CD4-positive, CD25-positive, alpha-beta regulatory T cell (primary cell): ENCODE measurements at regions not wholly inside any gene's neighbourhood (a gene's known extent, or its start where the extent isn't known, plus 50 kb on each side); places are given as distances from the start of the nearest gene placed in this dataset.
"Not testable (repeated sequence)": the region's sequence is repeated elsewhere in the genome, so short reads cannot be mapped to it uniquely, and the experiment has no call there.

Experiments
- ATAC-seq, 2 donors: fragments of 150-1000 bp; cut with Tn5 transposase; one replicate each; pipeline ENCODE4 v1.10.0; 2021; ENCODE audit warnings: low read depth in 2 of 2, moderate number of reproducible peaks in 2 of 2, moderate library complexity in 1 of 2
- DNase-seq, 3 donors: peaks; one replicate each; pipeline versions ENCODE4 v3.0.0 to v3.0.0-alpha.2; 2012 to 2022; ENCODE audit warnings: mixed read lengths in 1 of 3
- H3K27ac ChIP-seq: one replicate; pipeline ENCODE4 v1.7.0; 2013; ENCODE audit warnings: mild to moderate bottlenecking, low read length; ENCODE audit not compliant: insufficient read depth, poor library complexity, severe bottlenecking
- H3K27me3 ChIP-seq: one replicate; pipeline ENCODE4 v1.7.0; 2013; ENCODE audit warnings: low read length; ENCODE audit not compliant: control insufficient read depth, insufficient read depth
- H3K36me3 ChIP-seq: one replicate; pipeline ENCODE4 v1.7.0; 2013; ENCODE audit warnings: mild to moderate bottlenecking, low read length, moderate library complexity; ENCODE audit not compliant: control insufficient read depth, insufficient read depth
- H3K4me1 ChIP-seq: 2 replicates; pipeline ENCODE4 v1.7.0; 2013; ENCODE audit warnings: mild to moderate bottlenecking, low read length; ENCODE audit not compliant: insufficient read depth, control insufficient read depth, poor library complexity, severe bottlenecking
- H3K4me3 ChIP-seq: one replicate; pipeline ENCODE4 v1.7.0; 2013; ENCODE audit warnings: low read depth, mild to moderate bottlenecking, low read length, moderate library complexity
- H3K9me3 ChIP-seq, 2 experiments: 1 replicate in 1 of 2; 2 replicates in 1 of 2; pipeline ENCODE4 v1.7.0; 2013; ENCODE audit warnings: low read length in 2 of 2, mild to moderate bottlenecking in 1 of 2, moderate library complexity in 1 of 2; ENCODE audit not compliant: control insufficient read depth in 2 of 2
- H3K27ac Mint-ChIP-seq, 3 donors: one replicate each; pipeline ENCODE4 v1.8.0; 2020 to 2022; ENCODE audit warnings: mild to moderate bottlenecking in 3 of 3, mixed read lengths in 3 of 3, moderate library complexity in 2 of 3
- H3K27me3 Mint-ChIP-seq: one replicate; pipeline ENCODE4 v1.8.0; 2022; ENCODE audit warnings: mild to moderate bottlenecking, mixed read lengths
- H3K36me3 Mint-ChIP-seq: one replicate; pipeline ENCODE4 v1.8.0; 2020; ENCODE audit warnings: mixed read lengths
- H3K4me1 Mint-ChIP-seq, 4 donors: one replicate each; pipeline ENCODE4 v1.8.0; 2020 to 2022; ENCODE audit warnings: mixed read lengths in 4 of 4, mild to moderate bottlenecking in 1 of 4
- H3K4me3 Mint-ChIP-seq, 4 donors: one replicate each; pipeline ENCODE4 v1.8.0; 2020 to 2022; ENCODE audit warnings: mild to moderate bottlenecking in 4 of 4, mixed read lengths in 4 of 4, moderate library complexity in 3 of 4
- H3K9me3 Mint-ChIP-seq, 7 donors: one replicate each; pipeline ENCODE4 v1.8.0; 2020 to 2022; ENCODE audit warnings: mixed read lengths in 7 of 7, mild to moderate bottlenecking in 3 of 7, moderate library complexity in 2 of 7

DNA sequence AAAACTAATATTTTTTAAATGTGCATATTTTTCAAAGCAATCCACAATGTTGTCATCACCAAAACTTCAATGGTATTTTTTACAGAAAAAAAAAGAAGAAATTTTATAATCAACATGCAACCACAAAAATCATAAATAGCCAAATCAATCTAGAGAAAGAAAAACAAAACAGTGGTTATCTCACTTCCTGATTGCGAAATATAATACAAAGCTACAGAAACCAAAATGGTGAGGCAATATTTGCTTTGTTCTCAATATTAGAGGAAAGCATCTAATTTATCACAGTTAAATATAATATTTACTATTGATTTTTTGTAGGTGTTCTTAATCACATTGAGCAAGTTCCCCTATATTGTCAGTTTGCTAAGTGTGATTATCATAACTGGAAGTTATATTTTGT, 720.7 kb upstream of the ADGRB3 start:
- Mint-ChIP-seq H3K27me3 (no peaks in the 10 kb centered on the region), H3K9me3 (peaks cover 5 to 24% (median 6%) of the 10 kb centered on the region in 7 donors), H3K4me3 (no peak overlapping the region), H3K27ac (no peak overlapping the region), H3K36me3 (no peaks in the 10 kb centered on the region), H3K4me1 (no peaks in the 10 kb centered on the region)
- Histone ChIP-seq H3K36me3 (no peaks in the 10 kb centered on the region), H3K9me3 (no peaks in the 10 kb centered on the region), H3K27ac (no peak overlapping the region), H3K4me3 (no peak overlapping the region), H3K27me3 (no peaks in the 10 kb centered on the region), H3K4me1 (no peaks in the 10 kb centered on the region)
- DNase-seq (no peak), ATAC-seq (no peak)

DNA sequence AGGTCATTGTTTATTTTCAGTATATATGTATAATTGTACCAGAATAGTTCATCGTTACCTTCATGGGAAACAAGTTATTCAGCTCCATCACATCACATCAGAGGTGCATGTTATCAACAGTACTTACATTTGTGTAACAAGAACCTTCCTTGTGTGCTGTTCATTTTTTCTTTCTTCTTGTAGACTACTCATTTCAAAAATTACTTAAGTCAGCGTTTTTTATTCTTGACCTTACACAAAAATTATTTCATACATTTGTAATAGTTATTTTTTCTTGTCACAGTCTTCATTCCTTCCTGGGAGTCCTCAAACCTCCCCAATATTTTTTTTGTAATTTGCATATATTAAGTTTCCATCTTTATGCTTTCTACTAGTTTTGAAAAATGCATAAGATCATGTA, 725.7 kb upstream of the ADGRB3 start:
- DNase-seq (no peak), ATAC-seq (no peak)
- no peak overlapping the region for H3K4me3 ChIP-seq
- no peaks in the 10 kb centered on the region for H3K36me3 ChIP-seq
- Mint-ChIP-seq H3K36me3 (no peaks in the 10 kb centered on the region), H3K4me1 (no peaks in the 10 kb centered on the region), H3K27ac (no peak overlapping the region), H3K27me3 (no peaks in the 10 kb centered on the region), H3K4me3 (no peak overlapping the region), H3K9me3 (peaks cover 3 to 23% (median 10%) of the 10 kb centered on the region in 7 donors)
- no peaks in the 10 kb centered on the region for H3K4me1 ChIP-seq
- no peak overlapping the region for H3K27ac ChIP-seq
- H3K27me3 ChIP-seq, result no peaks in the 10 kb centered on the region
- H3K9me3 ChIP-seq, result no peaks in the 10 kb centered on the region

DNA sequence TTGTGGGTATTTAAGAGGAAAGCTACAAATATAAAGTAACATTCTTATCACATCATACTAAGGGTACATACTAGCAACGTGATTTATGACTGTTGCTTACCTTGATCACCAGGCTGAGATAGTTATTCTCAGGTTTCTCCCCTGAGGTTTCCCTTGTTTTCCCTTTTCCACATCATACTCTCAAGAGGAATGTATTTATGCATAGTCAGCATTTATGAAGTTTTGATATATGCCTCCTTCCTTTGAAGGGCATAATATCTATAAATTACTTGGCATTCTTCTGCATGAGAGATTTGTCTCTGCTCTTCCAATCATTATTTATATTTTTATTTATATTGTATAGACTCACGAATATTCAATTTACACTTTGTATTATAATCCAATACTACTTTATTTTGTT, 726.7 kb upstream of the ADGRB3 start:
- no peak for DNase-seq
- no peak for ATAC-seq
- Mint-ChIP-seq H3K27me3 (no peaks in the 10 kb centered on the region), H3K36me3 (no peaks in the 10 kb centered on the region), H3K27ac (no peak overlapping the region), H3K4me3 (no peak overlapping the region), H3K9me3 (peaks cover 0 to 25% (median 8%) of the 10 kb centered on the region in 7 donors), H3K4me1 (no peaks in the 10 kb centered on the region)
- no peaks in the 10 kb centered on the region for H3K27me3 ChIP-seq
- no peaks in the 10 kb centered on the region for H3K9me3 ChIP-seq
- H3K4me1 ChIP-seq, result no peaks in the 10 kb centered on the region
- no peak overlapping the region for H3K4me3 ChIP-seq
- no peak overlapping the region for H3K27ac ChIP-seq
- no peaks in the 10 kb centered on the region for H3K36me3 ChIP-seq

DNA sequence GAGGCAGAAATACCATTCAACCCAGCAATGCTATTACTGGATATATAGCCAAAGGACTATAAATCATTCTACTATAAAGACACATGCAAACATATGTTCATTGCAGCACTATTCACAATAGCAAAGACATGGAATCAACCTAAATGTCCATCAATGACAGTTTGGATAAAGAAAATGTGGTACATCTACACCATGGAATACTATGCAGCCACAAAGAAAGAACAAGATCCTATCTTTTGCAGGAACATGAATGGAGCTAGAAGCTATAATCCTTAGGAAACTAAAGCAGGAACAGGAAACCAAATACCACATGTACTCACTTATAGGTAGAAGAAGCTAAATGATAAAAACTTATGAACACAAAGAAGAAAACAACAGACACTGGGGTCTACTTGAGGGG, 730.3 kb upstream of the ADGRB3 start:
- not testable (repeated sequence) for H3K4me1 Mint-ChIP-seq, H3K27ac ChIP-seq, H3K27ac Mint-ChIP-seq, H3K9me3 ChIP-seq, ATAC-seq, H3K4me3 Mint-ChIP-seq, H3K4me3 ChIP-seq, H3K36me3 Mint-ChIP-seq, H3K27me3 ChIP-seq, H3K4me1 ChIP-seq, H3K36me3 ChIP-seq, DNase-seq, H3K27me3 Mint-ChIP-seq
- peaks cover 0 to 29% (median 7%) of the 10 kb centered on the region in 7 donors for H3K9me3 Mint-ChIP-seq

DNA sequence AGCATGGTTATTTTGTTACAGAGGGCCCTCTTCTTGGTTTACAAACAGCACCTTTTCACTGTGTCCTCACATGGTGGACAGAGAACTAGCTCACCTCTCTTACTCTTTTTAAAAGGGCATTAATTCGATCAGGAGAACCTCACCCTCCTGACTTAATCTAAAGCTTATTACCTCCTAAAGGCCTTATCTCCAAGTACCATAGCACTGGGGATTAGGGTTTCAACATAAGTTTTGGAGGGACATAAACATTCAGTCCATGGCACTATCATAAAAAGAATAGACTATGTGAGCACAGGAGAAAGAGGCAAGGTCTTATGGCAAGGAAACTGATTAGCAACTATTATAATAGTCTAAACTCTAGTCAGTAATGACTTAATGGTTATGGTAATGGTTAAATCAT, 736.2 kb upstream of the ADGRB3 start:
- Histone ChIP-seq H3K4me1 (no peaks in the 10 kb centered on the region), H3K27me3 (no peaks in the 10 kb centered on the region), H3K4me3 (no peak overlapping the region), H3K27ac (no peak overlapping the region), H3K9me3 (no peaks in the 10 kb centered on the region), H3K36me3 (no peaks in the 10 kb centered on the region)
- no peaks in the 10 kb centered on the region for H3K4me1 Mint-ChIP-seq
- H3K9me3 Mint-ChIP-seq, result peaks cover 3 to 34% (median 7%) of the 10 kb centered on the region in 7 donors
- no peak overlapping the region for H3K27ac Mint-ChIP-seq
- ATAC-seq (no peak), DNase-seq (no peak)
- no peaks in the 10 kb centered on the region for H3K27me3 Mint-ChIP-seq
- no peak overlapping the region for H3K4me3 Mint-ChIP-seq
- no peaks in the 10 kb centered on the region for H3K36me3 Mint-ChIP-seq

DNA sequence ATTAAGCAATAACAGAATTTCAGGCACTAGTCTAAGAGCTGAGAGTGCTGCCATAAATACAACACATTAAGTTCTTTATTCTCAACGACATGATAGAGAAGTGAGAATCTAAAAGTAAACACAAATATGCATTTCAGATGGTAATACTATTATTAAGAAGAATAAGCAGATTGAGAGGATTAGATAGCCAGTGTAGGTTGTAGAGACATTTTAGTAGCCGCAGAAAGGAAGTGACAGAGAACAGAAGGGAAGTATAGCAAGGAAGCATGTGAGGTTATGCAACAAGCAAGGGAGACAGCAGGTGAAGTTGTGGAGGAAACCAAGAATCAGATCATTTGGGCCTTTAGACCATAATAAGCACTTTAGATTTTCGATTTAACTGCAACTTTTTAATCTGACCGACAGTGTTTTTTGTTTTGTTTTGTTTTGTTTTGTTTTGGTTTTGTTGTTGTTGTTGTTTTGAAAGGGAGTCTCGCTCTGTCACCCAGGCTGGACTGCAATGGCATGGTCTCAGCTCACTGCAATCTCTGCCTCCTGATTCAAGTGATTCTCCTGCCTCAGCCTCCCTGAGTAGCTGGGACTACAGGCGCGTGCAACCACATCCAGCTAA, 737.0 kb upstream of the ADGRB3 start:
- ATAC-seq, result no peak
- Histone ChIP-seq H3K27ac (no peak overlapping the region), H3K36me3 (no peaks in the 10 kb centered on the region), H3K27me3 (no peaks in the 10 kb centered on the region), H3K4me3 (no peak overlapping the region), H3K4me1 (no peaks in the 10 kb centered on the region), H3K9me3 (no peaks in the 10 kb centered on the region)
- Mint-ChIP-seq H3K27ac (no peak overlapping the region), H3K36me3 (no peaks in the 10 kb centered on the region), H3K27me3 (no peaks in the 10 kb centered on the region), H3K9me3 (peaks cover 3 to 30% (median 7%) of the 10 kb centered on the region in 7 donors), H3K4me3 (no peak overlapping the region), H3K4me1 (no peaks in the 10 kb centered on the region)
- DNase-seq, result no peak

DNA sequence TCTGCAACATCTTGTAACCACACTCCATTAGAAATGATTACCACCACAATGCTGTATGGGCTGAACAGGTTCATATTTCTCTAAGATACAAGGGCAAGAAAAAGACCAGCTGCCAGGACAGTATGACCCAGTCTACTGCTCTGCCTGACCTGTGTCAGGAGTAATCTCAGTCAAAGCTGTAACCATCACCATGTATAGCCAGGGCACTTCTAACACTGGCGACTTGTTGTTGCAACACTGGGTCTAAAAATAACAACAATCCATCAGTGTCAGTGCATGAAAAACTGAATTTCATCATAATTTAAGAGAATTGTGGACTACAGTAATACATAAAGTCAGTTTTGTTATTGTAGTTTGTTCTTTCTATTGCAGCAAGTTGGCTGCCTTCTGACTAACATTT, 738.6 kb upstream of the ADGRB3 start:
- H3K27me3 Mint-ChIP-seq, result no peaks in the 10 kb centered on the region
- H3K9me3 ChIP-seq, result no peaks in the 10 kb centered on the region
- no peaks in the 10 kb centered on the region for H3K4me1 ChIP-seq
- H3K4me1 Mint-ChIP-seq, result no peaks in the 10 kb centered on the region
- no peak overlapping the region for H3K27ac Mint-ChIP-seq
- H3K9me3 Mint-ChIP-seq, result peaks cover 3 to 20% (median 6%) of the 10 kb centered on the region in 7 donors
- DNase-seq, result no peak
- H3K27ac ChIP-seq, result no peak overlapping the region
- no peaks in the 10 kb centered on the region for H3K36me3 Mint-ChIP-seq
- no peaks in the 10 kb centered on the region for H3K27me3 ChIP-seq
- no peak overlapping the region for H3K4me3 Mint-ChIP-seq
- H3K36me3 ChIP-seq, result no peaks in the 10 kb centered on the region
- no peak for ATAC-seq
- no peak overlapping the region for H3K4me3 ChIP-seq

DNA sequence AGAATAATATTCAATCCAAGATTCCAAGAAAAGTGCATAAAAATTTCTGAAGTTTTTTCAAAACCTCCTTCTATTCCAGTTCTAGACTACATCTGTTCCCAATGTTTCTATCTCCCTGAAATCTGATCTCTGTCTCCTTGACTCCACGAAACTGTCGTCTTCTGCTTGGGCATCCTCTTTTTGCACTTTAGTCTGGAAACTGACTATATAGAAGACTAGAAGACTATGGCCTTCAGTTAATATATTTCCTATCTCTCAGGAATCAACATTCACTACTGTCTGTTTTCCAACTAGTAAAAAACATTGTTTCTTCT, 745.4 kb upstream of the ADGRB3 start:
- H3K27me3 Mint-ChIP-seq, result no peaks in the 10 kb centered on the region
- Histone ChIP-seq H3K4me3 (no peak overlapping the region), H3K36me3 (no peaks in the 10 kb centered on the region), H3K9me3 (peaks cover 5 to 12% of the 10 kb centered on the region in 2 experiments), H3K27me3 (no peaks in the 10 kb centered on the region), H3K4me1 (no peaks in the 10 kb centered on the region), H3K27ac (no peak overlapping the region)
- no peaks in the 10 kb centered on the region for H3K36me3 Mint-ChIP-seq
- no peak for ATAC-seq
- H3K4me1 Mint-ChIP-seq, result no peaks in the 10 kb centered on the region
- no peak overlapping the region for H3K27ac Mint-ChIP-seq
- DNase-seq, result no peak
- no peak overlapping the region for H3K4me3 Mint-ChIP-seq
- peaks cover 0 to 26% (median 8%) of the 10 kb centered on the region in 7 donors for H3K9me3 Mint-ChIP-seq
